GM23338 (cell line): ENCODE measurements at regions not wholly inside any gene's neighbourhood (a gene's known extent, or its start where the extent isn't known, plus 50 kb on each side); places are given as distances from the start of the nearest gene placed in this dataset.
A peak's percentile ranks its signal among the peaks of the same experiment; 100 is the strongest.

ENCODE experiments used
- ATAC-seq: fragments of 200-7000 bp; cut with Tn5 transposase; 3 replicates; pipeline ENCODE4 v1.9.1; 2020
- DNase-seq: peaks from one replicate; pipeline ENCODE4 v3.0.0-alpha.2; 2015; ENCODE audit warnings: low spot score
- H2AFZ ChIP-seq: fragments of 200-600 bp; sonication (generic); 2 replicates; pipeline ENCODE4 v1.8.0; 2016; ENCODE audit warnings: antibody characterized with exemption, mild to moderate bottlenecking, moderate library complexity
- H3F3A ChIP-seq: fragments of 200-600 bp; sonication (generic); replicated peaks from 2 replicates; pipeline ENCODE4 v1.8.0; 2017; ENCODE audit warnings: antibody characterized with exemption, mixed run types, low read depth
- H3K27ac ChIP-seq: fragments of 200-600 bp; sonication (generic); 2 replicates; pipeline ENCODE4 v1.6.1; 2016; ENCODE audit warnings: low read depth
- H3K27me3 ChIP-seq: fragments of 200-600 bp; sonication (generic); 2 replicates; pipeline ENCODE4 v1.8.0; 2016; ENCODE audit warnings: mild to moderate bottlenecking, mixed run types, moderate library complexity; ENCODE audit not compliant: insufficient read depth
- H3K36me3 ChIP-seq: fragments of 200-600 bp; sonication (generic); 2 replicates; pipeline ENCODE4 v1.8.0; 2016; ENCODE audit warnings: mild to moderate bottlenecking; ENCODE audit not compliant: insufficient read depth
- H3K4me1 ChIP-seq: fragments of 200-600 bp; sonication (generic); 2 replicates; pipeline ENCODE4 v1.8.0; 2016; ENCODE audit warnings: mild to moderate bottlenecking, moderate library complexity; ENCODE audit not compliant: insufficient read depth
- H3K4me2 ChIP-seq: fragments of 200-600 bp; sonication (generic); 2 replicates; pipeline ENCODE4 v1.7.1; 2017; ENCODE audit warnings: mixed run types
- H3K4me3 ChIP-seq: fragments of 200-600 bp; sonication (generic); 2 replicates; pipeline ENCODE4 v1.6.1; 2016; ENCODE audit warnings: mixed run types
- H3K79me2 ChIP-seq: fragments of 200-600 bp; sonication (generic); replicated peaks from 2 replicates; pipeline ENCODE4 v1.8.0; 2017; ENCODE audit warnings: mild to moderate bottlenecking; ENCODE audit not compliant: insufficient read depth
- H3K9me2 ChIP-seq: fragments of 200-600 bp; sonication (generic); 2 replicates; pipeline ENCODE4 v1.8.0; 2017; ENCODE audit not compliant: insufficient read depth
- H4K20me1 ChIP-seq: fragments of 200-600 bp; sonication (generic); replicated peaks from 2 replicates; pipeline ENCODE4 v1.8.0; 2017; ENCODE audit warnings: mild to moderate bottlenecking; ENCODE audit not compliant: insufficient read depth
- H3K27ac Mint-ChIP-seq: 2 replicates; pipeline ENCODE4 v1.8.0; 2020; ENCODE audit warnings: inconsistent platforms, mild to moderate bottlenecking, moderate library complexity, mixed read lengths
- H3K27me3 Mint-ChIP-seq: 3 replicates; pipeline ENCODE4 v1.8.0; 2022; ENCODE audit warnings: low read depth, mild to moderate bottlenecking, moderate library complexity, mixed read lengths, inconsistent platforms; ENCODE audit not compliant: insufficient read depth, poor library complexity
- H3K36me3 Mint-ChIP-seq: 3 replicates; pipeline ENCODE4 v1.8.0; 2021; ENCODE audit warnings: low read depth, mild to moderate bottlenecking, inconsistent platforms, moderate library complexity, mixed read lengths
- H3K4me1 Mint-ChIP-seq: 3 replicates; pipeline ENCODE4 v1.8.0; 2020; ENCODE audit warnings: mild to moderate bottlenecking, inconsistent platforms, mixed read lengths
- H3K4me3 Mint-ChIP-seq: 3 replicates; pipeline ENCODE4 v1.8.0; 2021; ENCODE audit warnings: moderate library complexity, mild to moderate bottlenecking, inconsistent platforms, mixed read lengths
- H3K9me3 Mint-ChIP-seq: 3 replicates; pipeline ENCODE4 v1.8.0; 2020; ENCODE audit warnings: moderate library complexity, mild to moderate bottlenecking, inconsistent platforms, mixed read lengths
- CREB1 ChIP-seq: fragments of 250-450 bp; sonication (Bioruptor Pico); IDR thresholded peaks from 2 replicates; pipeline ENCODE4 v1.5.0; 2020; ENCODE audit warnings: low read depth, mild to moderate bottlenecking, moderate library complexity
- EZH2 ChIP-seq: fragments of 200-600 bp; sonication (generic); IDR thresholded peaks from one replicate; pipeline ENCODE4 v1.8.0; 2017; ENCODE audit warnings: antibody characterized with exemption, mild to moderate bottlenecking, low read depth; ENCODE audit not compliant: unreplicated experiment
- EZH2phosphoT487 ChIP-seq: fragments of 200-600 bp; sonication (generic); IDR thresholded peaks from one replicate; pipeline ENCODE4 v1.8.1; 2018; ENCODE audit warnings: antibody characterized with exemption; ENCODE audit not compliant: unreplicated experiment
- JUNB ChIP-seq: IDR thresholded peaks from one replicate; pipeline ENCODE4 v1.6.1; 2016; ENCODE audit warnings: antibody characterized with exemption; ENCODE audit not compliant: unreplicated experiment
- NANOG ChIP-seq: IDR thresholded peaks from 2 replicates; pipeline ENCODE4 v1.6.1; 2016; ENCODE audit warnings: antibody characterized with exemption, borderline replicate concordance
- POLR2AphosphoS5 ChIP-seq: IDR thresholded peaks from 2 replicates; pipeline ENCODE4 v1.6.1; 2016; ENCODE audit warnings: antibody characterized with exemption, low read depth
- REST ChIP-seq: IDR thresholded peaks from one replicate; pipeline ENCODE4 v1.6.1; 2018; ENCODE audit warnings: antibody characterized with exemption; ENCODE audit not compliant: unreplicated experiment
- ZNF114 ChIP-seq: fragments of 250-450 bp; sonication (Bioruptor Pico); IDR thresholded peaks from 2 replicates; pipeline ENCODE4 v1.5.0; 2020; ENCODE audit warnings: mild to moderate bottlenecking, moderate library complexity
- ZNF331 ChIP-seq: fragments of 250-450 bp; sonication (Bioruptor Pico); IDR thresholded peaks from 2 replicates; pipeline ENCODE4 v1.5.0; 2020; ENCODE audit warnings: low read depth, mild to moderate bottlenecking, moderate library complexity
- ZNF462 ChIP-seq: fragments of 250-450 bp; sonication (Bioruptor Pico); IDR thresholded peaks from 2 replicates; pipeline ENCODE4 v1.5.0; 2020; ENCODE audit warnings: mild to moderate bottlenecking, moderate library complexity

- H3K4me2 ChIP-seq = peak overlapping the region; percentile 6; the same call in 1 of the 2 replicates
- Mint-ChIP-seq H3K9me3 (no peaks in the 10 kb centered on the region; the same call in 2 of the 3 replicates), H3K36me3 (no peaks in the 10 kb centered on the region), H3K27me3 (peaks cover 3% of the 10 kb centered on the region), H3K4me3 (no peak overlapping the region; the same call in 2 of the 3 replicates), H3K4me1 (peaks cover 23% of the 10 kb centered on the region), H3K27ac (peak overlapping the region; percentile 2; the same call in 1 of the 2 replicates)
- peak overlapping the region; percentile 8; the same call in 1 of the 2 replicates for H2AFZ ChIP-seq
- no peaks in the 10 kb centered on the region for H3F3A ChIP-seq
- no peak overlapping the region; the same call in 1 of the 2 replicates for H3K4me3 ChIP-seq
- DNase-seq = peak; percentile 33
- peaks cover 29% of the 10 kb centered on the region for H3K4me1 ChIP-seq
- no peaks in the 10 kb centered on the region for H4K20me1 ChIP-seq
- H3K9me2 ChIP-seq = no peaks in the 10 kb centered on the region
- no peaks in the 10 kb centered on the region for H3K27me3 ChIP-seq
- H3K36me3 ChIP-seq = no peaks in the 10 kb centered on the region
- H3K27ac ChIP-seq = no peak overlapping the region
- no peak for TF ChIP-seq POLR2AphosphoS5
- TF ChIP-seq ZNF331 (CRISPR knock-in tag) = no peak
- TF ChIP-seq NANOG = no peak
- no peak for TF ChIP-seq CREB1 (CRISPR knock-in tag)
- no peak for TF ChIP-seq ZNF114
- no peaks in the 10 kb centered on the region for H3K79me2 ChIP-seq
- ATAC-seq = peak; percentile 60
Observed at GRCh38 chr1:212545941-212546635, 62.5 kb upstream of the ATF3 start.

GRCh38 chr1:212549503-212550017, 59.0 kb upstream of the ATF3 start:
- Mint-ChIP-seq H3K4me1 (peaks cover 31% of the 10 kb centered on the region), H3K9me3 (no peaks in the 10 kb centered on the region; the same call in 2 of the 3 replicates), H3K4me3 (no peak overlapping the region), H3K27ac (no peak overlapping the region), H3K27me3 (peaks cover 3% of the 10 kb centered on the region), H3K36me3 (no peaks in the 10 kb centered on the region)
- peaks cover 29% of the 10 kb centered on the region for H3K4me1 ChIP-seq
- no peak overlapping the region for H3K27ac ChIP-seq
- no peaks in the 10 kb centered on the region; the same call in 1 of the 2 replicates for H3K27me3 ChIP-seq
- DNase-seq (peak; percentile 27), ATAC-seq (peak; percentile 85)
- H2AFZ ChIP-seq = no peak overlapping the region
- no peak overlapping the region for H3K4me2 ChIP-seq
- no peak overlapping the region for H3K4me3 ChIP-seq
- H3K79me2 ChIP-seq = no peaks in the 10 kb centered on the region
- H4K20me1 ChIP-seq = no peaks in the 10 kb centered on the region
- H3K9me2 ChIP-seq = no peaks in the 10 kb centered on the region
- no peaks in the 10 kb centered on the region for H3K36me3 ChIP-seq
- H3F3A ChIP-seq = no peaks in the 10 kb centered on the region
- TF ChIP-seq CREB1 (CRISPR knock-in tag) (no peak), POLR2AphosphoS5 (no peak), NANOG (no peak), ZNF114 (no peak), REST (no peak), ZNF331 (CRISPR knock-in tag) (no peak), EZH2 (no peak), ZNF462 (no peak), JUNB (no peak), EZH2phosphoT487 (no peak)
